ENCODE measurements at regions not wholly inside any gene's neighbourhood (a gene's known extent, or its start where the extent isn't known, plus 50 kb on each side); places are given as distances from the start of the nearest gene placed in this dataset.
"Not testable (repeated sequence)": the region's sequence is repeated elsewhere in the genome, so short reads cannot be mapped to it uniquely, and the experiment has no call there.

GRCh38 chr2:175823002-175823706, 178.9 kb downstream of the LNPK start:
- no peak overlapping the region for H3K4me3 ChIP-seq (ENCODE audit: low read length)

GRCh38 chr2:175817221-175817620, 184.8 kb downstream of the LNPK start:
- peaks cover 6% of the 10 kb centered on the region for H3K4me1 ChIP-seq (ENCODE audit: insufficient read depth, low read length)
- no peak overlapping the region for H3K4me3 ChIP-seq (ENCODE audit: low read length)
- H2AFZ ChIP-seq (ENCODE audit: low read depth, low read length), result no peak overlapping the region
- no peaks in the 10 kb centered on the region for H3K9me3 ChIP-seq (ENCODE audit: low read length)
- H3K27me3 ChIP-seq (ENCODE audit: insufficient read depth, low read length), result no peaks in the 10 kb centered on the region
- H3K36me3 ChIP-seq (ENCODE audit: insufficient read depth, low read length), result no peaks in the 10 kb centered on the region

More at GRCh38 chr2:175823002-175823706, 178.9 kb downstream of the LNPK start:
- Histone ChIP-seq H3K4me1 (ENCODE audit: insufficient read depth, low read length) (peaks cover 13% of the 10 kb centered on the region), H2AFZ (ENCODE audit: low read depth, low read length) (no peak overlapping the region), H3K27me3 (ENCODE audit: insufficient read depth, low read length) (no peaks in the 10 kb centered on the region), H3K36me3 (ENCODE audit: insufficient read depth, low read length) (no peaks in the 10 kb centered on the region), H3K9me3 (ENCODE audit: low read length) (no peaks in the 10 kb centered on the region)

GRCh38 chr2:175815537-175815936, 186.5 kb downstream of the LNPK start:
- H3K36me3 ChIP-seq (ENCODE audit: insufficient read depth, low read length), result no peaks in the 10 kb centered on the region
- peaks cover 6% of the 10 kb centered on the region for H3K4me1 ChIP-seq (ENCODE audit: insufficient read depth, low read length)
- H2AFZ ChIP-seq (ENCODE audit: low read depth, low read length), result no peak overlapping the region
- no peak overlapping the region for H3K4me3 ChIP-seq (ENCODE audit: low read length)
- H3K27me3 ChIP-seq (ENCODE audit: insufficient read depth, low read length), result no peaks in the 10 kb centered on the region
- no peaks in the 10 kb centered on the region for H3K9me3 ChIP-seq (ENCODE audit: low read length)

- no peaks in the 10 kb centered on the region for H3K4me1 ChIP-seq (ENCODE audit: insufficient read depth, low read length)
- no peak overlapping the region for H3K4me3 ChIP-seq (ENCODE audit: low read length)
- H3K36me3 ChIP-seq (ENCODE audit: insufficient read depth, low read length), result no peaks in the 10 kb centered on the region
- no peak overlapping the region for H2AFZ ChIP-seq (ENCODE audit: low read depth, low read length)
- H3K9me3 ChIP-seq (ENCODE audit: low read length), result no peaks in the 10 kb centered on the region
- no peaks in the 10 kb centered on the region for H3K27me3 ChIP-seq (ENCODE audit: insufficient read depth, low read length)
These were observed 190.1 kb downstream of the LNPK start for GRCh38 chr2:175811971-175812370.

- H3K27me3 ChIP-seq (ENCODE audit: insufficient read depth, low read length), result no peaks in the 10 kb centered on the region
These were observed 193.2 kb downstream of the LNPK start for GRCh38 chr2:175808858-175809257.

GRCh38 chr2:175808078-175808477, 194.0 kb downstream of the LNPK start:
- Histone ChIP-seq H3K4me1 (ENCODE audit: insufficient read depth, low read length) (no peaks in the 10 kb centered on the region), H3K36me3 (ENCODE audit: insufficient read depth, low read length) (no peaks in the 10 kb centered on the region), H2AFZ (ENCODE audit: low read depth, low read length) (no peak overlapping the region), H3K27me3 (ENCODE audit: insufficient read depth, low read length) (no peaks in the 10 kb centered on the region), H3K4me3 (ENCODE audit: low read length) (no peak overlapping the region), H3K9me3 (ENCODE audit: low read length) (no peaks in the 10 kb centered on the region)

More at GRCh38 chr2:175808858-175809257, 193.2 kb downstream of the LNPK start:
- no peaks in the 10 kb centered on the region for H3K4me1 ChIP-seq (ENCODE audit: insufficient read depth, low read length)
- no peaks in the 10 kb centered on the region for H3K36me3 ChIP-seq (ENCODE audit: insufficient read depth, low read length)
- no peak overlapping the region for H2AFZ ChIP-seq (ENCODE audit: low read depth, low read length)
- H3K4me3 ChIP-seq (ENCODE audit: low read length), result no peak overlapping the region
- H3K9me3 ChIP-seq (ENCODE audit: low read length), result no peaks in the 10 kb centered on the region

- Histone ChIP-seq H3K4me3 (ENCODE audit: low read length) (no peak overlapping the region), H3K36me3 (ENCODE audit: insufficient read depth, low read length) (no peaks in the 10 kb centered on the region), H3K4me1 (ENCODE audit: insufficient read depth, low read length) (no peaks in the 10 kb centered on the region), H3K9me3 (ENCODE audit: low read length) (no peaks in the 10 kb centered on the region), H3K27me3 (ENCODE audit: insufficient read depth, low read length) (no peaks in the 10 kb centered on the region), H2AFZ (ENCODE audit: low read depth, low read length) (no peak overlapping the region)
These were observed 194.8 kb downstream of the LNPK start for GRCh38 chr2:175807031-175807873.

- Histone ChIP-seq H3K27me3 (ENCODE audit: insufficient read depth, low read length) (no peaks in the 10 kb centered on the region), H3K4me3 (ENCODE audit: low read length) (no peak overlapping the region), H3K4me1 (ENCODE audit: insufficient read depth, low read length) (no peaks in the 10 kb centered on the region), H3K36me3 (ENCODE audit: insufficient read depth, low read length) (no peaks in the 10 kb centered on the region), H3K9me3 (ENCODE audit: low read length) (no peaks in the 10 kb centered on the region), H2AFZ (ENCODE audit: low read depth, low read length) (no peak overlapping the region)
These were observed 195.5 kb downstream of the LNPK start for GRCh38 chr2:175806570-175806969.

- H3K27me3 ChIP-seq (ENCODE audit: insufficient read depth, low read length), result no peaks in the 10 kb centered on the region
- no peaks in the 10 kb centered on the region for H3K4me1 ChIP-seq (ENCODE audit: insufficient read depth, low read length)
- H3K9me3 ChIP-seq (ENCODE audit: low read length), result no peaks in the 10 kb centered on the region
- no peak overlapping the region for H2AFZ ChIP-seq (ENCODE audit: low read depth, low read length)
- H3K4me3 ChIP-seq (ENCODE audit: low read length), result no peak overlapping the region
- no peaks in the 10 kb centered on the region for H3K36me3 ChIP-seq (ENCODE audit: insufficient read depth, low read length)
These were observed 196.0 kb downstream of the LNPK start for GRCh38 chr2:175806125-175806490.

- no peaks in the 10 kb centered on the region for H3K4me1 ChIP-seq (ENCODE audit: insufficient read depth, low read length)
- no peaks in the 10 kb centered on the region for H3K9me3 ChIP-seq (ENCODE audit: low read length)
- no peak overlapping the region for H2AFZ ChIP-seq (ENCODE audit: low read depth, low read length)
- no peaks in the 10 kb centered on the region for H3K27me3 ChIP-seq (ENCODE audit: insufficient read depth, low read length)
- H3K4me3 ChIP-seq (ENCODE audit: low read length), result no peak overlapping the region
- H3K36me3 ChIP-seq (ENCODE audit: insufficient read depth, low read length), result no peaks in the 10 kb centered on the region
These were observed 196.5 kb downstream of the LNPK start for GRCh38 chr2:175805442-175806124.

- Histone ChIP-seq H3K36me3 (ENCODE audit: insufficient read depth, low read length) (no peaks in the 10 kb centered on the region), H3K9me3 (ENCODE audit: low read length) (no peaks in the 10 kb centered on the region), H3K27me3 (ENCODE audit: insufficient read depth, low read length) (no peaks in the 10 kb centered on the region), H3K4me1 (ENCODE audit: insufficient read depth, low read length) (no peaks in the 10 kb centered on the region), H3K4me3 (ENCODE audit: low read length) (no peak overlapping the region), H2AFZ (ENCODE audit: low read depth, low read length) (no peak overlapping the region)
These were observed 197.9 kb downstream of the LNPK start for GRCh38 chr2:175804122-175804521.

GRCh38 chr2:175796422-175796821, 205.6 kb downstream of the LNPK start:
- not testable (repeated sequence) for H2AFZ ChIP-seq (ENCODE audit: low read depth, low read length); H3K4me1 ChIP-seq (ENCODE audit: insufficient read depth, low read length); H3K9me3 ChIP-seq (ENCODE audit: low read length); H3K4me3 ChIP-seq (ENCODE audit: low read length); H3K36me3 ChIP-seq (ENCODE audit: insufficient read depth, low read length); H3K27me3 ChIP-seq (ENCODE audit: insufficient read depth, low read length)

GRCh38 chr2:175793648-175794047, 208.4 kb downstream of the LNPK start:
- H2AFZ ChIP-seq (ENCODE audit: low read depth, low read length), result no peak overlapping the region
- H3K9me3 ChIP-seq (ENCODE audit: low read length), result no peaks in the 10 kb centered on the region

More at GRCh38 chr2:175793648-175794047, 208.4 kb downstream of the LNPK start:
- Histone ChIP-seq H3K27me3 (ENCODE audit: insufficient read depth, low read length) (no peaks in the 10 kb centered on the region), H3K36me3 (ENCODE audit: insufficient read depth, low read length) (no peaks in the 10 kb centered on the region), H3K4me1 (ENCODE audit: insufficient read depth, low read length) (no peaks in the 10 kb centered on the region), H3K4me3 (ENCODE audit: low read length) (no peak overlapping the region)
